ENCODE measurements at regions not wholly inside any gene's neighbourhood (a gene's known extent, or its start where the extent isn't known, plus 50 kb on each side); places are given as distances from the start of the nearest gene placed in this dataset.
"Not testable (repeated sequence)": the region's sequence is repeated elsewhere in the genome, so short reads cannot be mapped to it uniquely, and the experiment has no call there.

DNA sequence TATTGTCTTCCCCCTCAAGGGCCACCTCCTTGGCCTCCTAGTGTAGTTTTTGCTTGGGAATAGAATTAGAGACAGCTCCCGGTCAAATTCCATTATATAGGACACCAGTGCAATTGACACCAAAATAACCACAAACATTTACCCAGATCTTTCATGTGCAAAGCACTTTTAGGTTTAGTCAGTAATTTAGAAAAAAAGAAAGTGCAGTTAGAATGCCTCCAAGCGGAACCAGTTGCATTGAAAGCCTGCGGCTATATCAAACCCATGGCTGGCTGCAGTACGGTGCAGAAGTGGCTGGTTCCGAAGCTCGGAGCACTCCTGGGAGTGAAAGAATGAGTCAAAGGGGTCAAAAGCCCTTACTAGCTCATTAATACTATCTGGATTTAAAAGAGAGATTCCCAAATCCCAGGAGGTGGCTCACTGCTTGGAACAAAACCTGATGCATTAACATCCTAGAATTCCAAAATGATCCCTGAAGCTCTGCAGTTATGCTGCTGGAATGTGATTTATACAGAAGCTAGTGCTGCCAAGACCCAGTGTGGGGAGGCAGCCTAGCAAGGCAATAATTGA is 432.2 kb upstream of the KLHL29 start:
- Histone ChIP-seq H3K27me3 (ENCODE audit: low read length) (no peaks in the 10 kb centered on the region), H3K36me3 (ENCODE audit: insufficient read depth, low read length) (no peaks in the 10 kb centered on the region), H3K9me3 (ENCODE audit: low read length) (no peaks in the 10 kb centered on the region)

DNA sequence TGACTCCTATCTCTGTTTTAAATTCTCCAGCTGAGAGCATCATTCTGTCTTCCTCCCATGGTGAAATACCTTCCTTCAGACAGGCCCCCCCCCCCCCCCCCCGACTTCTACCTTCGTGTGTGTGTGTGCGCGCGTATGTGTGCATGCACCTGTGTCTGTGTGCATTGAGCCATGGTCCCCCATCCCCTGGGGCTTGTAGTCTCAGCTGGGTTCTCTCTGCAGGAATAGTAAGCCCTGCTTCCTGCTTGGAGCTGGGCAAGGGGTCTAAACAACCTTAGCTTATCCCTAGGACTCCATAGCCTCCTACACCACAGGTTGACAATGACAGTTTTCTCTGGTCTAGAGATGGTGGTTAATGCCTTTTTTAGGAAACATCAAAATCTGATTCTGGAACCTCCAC is 427.5 kb upstream of the KLHL29 start:
- Histone ChIP-seq H3K9ac (ENCODE audit: low read length) (peak overlapping the region; percentile 30; the same call in 1 of the 2 replicates), H3K9me3 (ENCODE audit: low read length) (no peaks in the 10 kb centered on the region), H3K79me2 (ENCODE audit: low read length) (no peaks in the 10 kb centered on the region), H3K4me3 (ENCODE audit: low read length) (peak overlapping the region; percentile 40), H3K27me3 (ENCODE audit: low read length) (no peaks in the 10 kb centered on the region), H2AFZ (ENCODE audit: low read length) (no peak overlapping the region), H3K36me3 (ENCODE audit: insufficient read depth, low read length) (no peaks in the 10 kb centered on the region), H3K9me2 (replicated peaks; ENCODE audit: insufficient read depth, low read length) (no peaks in the 10 kb centered on the region), H3K27ac (ENCODE audit: low read length) (peak overlapping the region; percentile 83), H3K4me2 (ENCODE audit: low read depth, low read length, poor library complexity, severe bottlenecking) (peak overlapping the region; percentile 60), H4K20me1 (ENCODE audit: insufficient read depth, low read depth, low read length) (no peaks in the 10 kb centered on the region), H3K4me1 (ENCODE audit: low read length) (peaks cover 61% of the 10 kb centered on the region)
- peak; percentile 77 for DNase-seq

More for the DNA sequence above, 432.2 kb upstream of the KLHL29 start:
- Histone ChIP-seq H3K9ac (ENCODE audit: low read length) (no peak overlapping the region), H3K27ac (ENCODE audit: low read length) (no peak overlapping the region), H3K4me1 (ENCODE audit: low read length) (peaks cover 25% of the 10 kb centered on the region), H2AFZ (ENCODE audit: low read length) (no peak overlapping the region), H3K4me2 (ENCODE audit: low read depth, low read length, poor library complexity, severe bottlenecking) (no peak overlapping the region), H3K9me2 (replicated peaks; ENCODE audit: insufficient read depth, low read length) (no peaks in the 10 kb centered on the region), H3K4me3 (ENCODE audit: low read length) (no peak overlapping the region), H4K20me1 (ENCODE audit: insufficient read depth, low read depth, low read length) (no peaks in the 10 kb centered on the region), H3K79me2 (ENCODE audit: low read length) (no peaks in the 10 kb centered on the region)
- no peak for DNase-seq

DNA sequence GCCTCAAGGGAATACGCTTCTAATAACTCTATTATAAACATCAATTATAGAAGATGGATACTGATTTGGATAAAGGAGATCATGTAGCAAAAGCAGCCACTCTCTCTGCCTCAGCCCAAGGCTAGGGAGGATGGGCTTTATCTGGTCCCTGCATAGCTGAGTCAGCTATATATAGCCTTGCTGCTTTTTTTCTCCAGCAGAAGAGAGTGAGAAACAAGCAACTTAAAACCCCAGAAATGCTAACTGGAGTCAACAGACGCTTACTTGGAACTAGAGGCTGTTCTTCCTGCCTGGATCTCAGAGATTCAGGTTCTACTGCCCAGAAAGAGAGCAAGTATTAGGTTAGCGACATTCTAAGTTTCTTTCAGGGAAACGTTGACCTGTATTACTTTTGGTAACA is 426.7 kb upstream of the KLHL29 start:
- no peaks in the 10 kb centered on the region for H3K9me2 ChIP-seq (replicated peaks; ENCODE audit: insufficient read depth, low read length)
- H4K20me1 ChIP-seq (ENCODE audit: insufficient read depth, low read depth, low read length): no peaks in the 10 kb centered on the region
- DNase-seq: peak; percentile 82
- H3K9me3 ChIP-seq (ENCODE audit: low read length): no peaks in the 10 kb centered on the region
- no peaks in the 10 kb centered on the region for H3K27me3 ChIP-seq (ENCODE audit: low read length)
- peak overlapping the region; percentile 83 for H3K27ac ChIP-seq (ENCODE audit: low read length)
- H3K4me3 ChIP-seq (ENCODE audit: low read length): peak overlapping the region; percentile 40
- H3K79me2 ChIP-seq (ENCODE audit: low read length): no peaks in the 10 kb centered on the region
- H2AFZ ChIP-seq (ENCODE audit: low read length): no peak overlapping the region; the same call in 1 of the 2 replicates
- peak overlapping the region; percentile 60 for H3K4me2 ChIP-seq (ENCODE audit: low read depth, low read length, poor library complexity, severe bottlenecking)
- H3K36me3 ChIP-seq (ENCODE audit: insufficient read depth, low read length): no peaks in the 10 kb centered on the region
- peak overlapping the region; percentile 22 for H3K9ac ChIP-seq (ENCODE audit: low read length)
- peaks cover 70% of the 10 kb centered on the region for H3K4me1 ChIP-seq (ENCODE audit: low read length)

DNA sequence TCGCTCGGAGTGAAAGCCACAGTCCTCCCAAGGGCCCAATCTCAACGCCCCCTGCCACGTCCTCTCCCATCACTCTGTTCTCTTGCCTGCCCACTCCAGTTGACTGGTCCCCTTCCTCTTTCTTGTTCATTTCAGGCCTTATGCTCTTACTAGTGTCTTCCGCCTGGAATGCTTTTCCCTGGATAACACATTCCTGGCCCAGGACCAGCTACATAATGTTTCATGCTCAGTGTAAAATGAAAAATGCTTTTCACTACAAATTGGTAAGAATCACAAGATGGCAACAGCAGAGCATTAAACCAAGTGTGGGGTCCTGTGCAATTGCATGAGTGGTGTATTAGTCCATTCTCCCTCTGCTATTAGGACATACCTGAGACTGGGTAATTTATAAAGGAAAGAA is 417.2 kb upstream of the KLHL29 start:
- Histone ChIP-seq H3K27ac (ENCODE audit: low read length) (no peak overlapping the region), H3K9ac (ENCODE audit: low read length) (no peak overlapping the region), H4K20me1 (ENCODE audit: insufficient read depth, low read depth, low read length) (no peaks in the 10 kb centered on the region), H3K4me3 (ENCODE audit: low read length) (no peak overlapping the region), H3K4me2 (ENCODE audit: low read depth, low read length, poor library complexity, severe bottlenecking) (no peak overlapping the region), H3K9me3 (ENCODE audit: low read length) (no peaks in the 10 kb centered on the region), H3K79me2 (ENCODE audit: low read length) (no peaks in the 10 kb centered on the region), H3K9me2 (replicated peaks; ENCODE audit: insufficient read depth, low read length) (no peaks in the 10 kb centered on the region), H3K27me3 (ENCODE audit: low read length) (no peaks in the 10 kb centered on the region), H3K4me1 (ENCODE audit: low read length) (peaks cover 15% of the 10 kb centered on the region), H3K36me3 (ENCODE audit: insufficient read depth, low read length) (no peaks in the 10 kb centered on the region), H2AFZ (ENCODE audit: low read length) (no peak overlapping the region)
- DNase-seq: peak; percentile 37

DNA sequence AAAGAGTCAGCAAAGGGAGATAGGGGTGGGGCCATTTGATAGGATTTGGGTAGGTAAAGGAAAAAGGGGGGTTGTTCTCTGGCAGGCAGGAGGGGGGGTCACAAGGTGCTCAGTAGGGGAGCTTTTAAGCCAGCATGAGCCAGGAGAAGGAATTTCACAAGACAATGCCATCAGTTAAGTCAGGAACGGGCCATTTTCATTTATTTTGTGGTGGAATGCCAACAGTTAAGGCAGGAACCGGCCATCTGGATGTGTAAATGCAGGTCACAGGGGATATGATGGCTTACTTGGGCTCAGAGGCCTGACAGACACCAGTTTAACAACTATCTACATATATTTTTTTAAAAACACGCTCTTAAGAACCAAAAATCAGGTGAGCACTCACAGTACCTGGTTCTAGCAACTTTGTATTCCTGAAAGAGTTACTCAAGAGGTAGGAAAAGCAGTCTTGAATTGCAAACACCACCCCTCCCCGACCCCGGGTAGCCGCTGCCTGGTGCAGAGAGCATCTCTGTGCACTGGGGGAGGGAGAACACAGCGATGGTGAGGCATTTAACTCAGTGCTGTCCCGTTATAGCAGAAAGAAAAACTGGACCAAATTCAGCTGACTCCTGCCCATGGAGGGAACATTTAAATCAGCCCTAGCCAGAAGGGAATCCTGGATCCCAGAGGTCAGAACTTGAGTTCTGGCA is 414.5 kb upstream of the KLHL29 start:
- Histone ChIP-seq H3K27ac (ENCODE audit: low read length) (no peak overlapping the region), H2AFZ (ENCODE audit: low read length) (peak overlapping the region; percentile 36; the same call in 1 of the 2 replicates), H3K9me2 (replicated peaks; ENCODE audit: insufficient read depth, low read length) (no peaks in the 10 kb centered on the region), H3K79me2 (ENCODE audit: low read length) (no peaks in the 10 kb centered on the region), H3K27me3 (ENCODE audit: low read length) (no peaks in the 10 kb centered on the region), H3K4me3 (ENCODE audit: low read length) (no peak overlapping the region), H3K9me3 (ENCODE audit: low read length) (no peaks in the 10 kb centered on the region), H3K4me2 (ENCODE audit: low read depth, low read length, poor library complexity, severe bottlenecking) (no peak overlapping the region), H3K9ac (ENCODE audit: low read length) (no peak overlapping the region), H3K36me3 (ENCODE audit: insufficient read depth, low read length) (no peaks in the 10 kb centered on the region), H4K20me1 (ENCODE audit: insufficient read depth, low read depth, low read length) (no peaks in the 10 kb centered on the region), H3K4me1 (ENCODE audit: low read length) (peaks cover 5% of the 10 kb centered on the region; the same call in 1 of the 2 replicates)
- peak; percentile 38 for DNase-seq

DNA sequence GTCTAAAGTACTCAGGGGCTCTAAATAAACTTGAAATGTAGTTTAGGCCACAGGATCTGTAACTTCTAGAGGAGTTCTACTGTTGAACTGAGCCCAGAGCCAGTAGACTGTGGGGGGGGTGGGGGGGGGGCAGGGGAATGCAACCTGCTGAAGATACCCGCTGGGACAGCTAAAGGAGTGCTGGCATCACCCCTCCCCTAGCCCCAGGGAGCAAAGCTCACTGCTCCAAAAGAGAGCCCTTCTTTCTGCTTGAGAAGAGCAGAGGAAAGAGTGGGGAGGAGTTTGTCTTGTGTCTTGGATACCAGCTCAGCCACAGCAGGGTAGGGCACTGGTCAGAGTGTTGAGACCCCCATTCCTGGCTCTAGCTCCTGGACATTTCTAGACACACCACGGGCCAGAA is 414.0 kb upstream of the KLHL29 start:
- Histone ChIP-seq H3K9ac (ENCODE audit: low read length) (no peak overlapping the region), H3K4me1 (ENCODE audit: low read length) (peaks cover 5% of the 10 kb centered on the region; the same call in 1 of the 2 replicates), H4K20me1 (ENCODE audit: insufficient read depth, low read depth, low read length) (no peaks in the 10 kb centered on the region), H3K9me2 (replicated peaks; ENCODE audit: insufficient read depth, low read length) (no peaks in the 10 kb centered on the region), H3K27me3 (ENCODE audit: low read length) (no peaks in the 10 kb centered on the region), H3K36me3 (ENCODE audit: insufficient read depth, low read length) (no peaks in the 10 kb centered on the region), H3K79me2 (ENCODE audit: low read length) (no peaks in the 10 kb centered on the region), H3K27ac (ENCODE audit: low read length) (no peak overlapping the region), H3K9me3 (ENCODE audit: low read length) (no peaks in the 10 kb centered on the region), H3K4me2 (ENCODE audit: low read depth, low read length, poor library complexity, severe bottlenecking) (no peak overlapping the region), H2AFZ (ENCODE audit: low read length) (no peak overlapping the region), H3K4me3 (ENCODE audit: low read length) (no peak overlapping the region)
- no peak for DNase-seq

DNA sequence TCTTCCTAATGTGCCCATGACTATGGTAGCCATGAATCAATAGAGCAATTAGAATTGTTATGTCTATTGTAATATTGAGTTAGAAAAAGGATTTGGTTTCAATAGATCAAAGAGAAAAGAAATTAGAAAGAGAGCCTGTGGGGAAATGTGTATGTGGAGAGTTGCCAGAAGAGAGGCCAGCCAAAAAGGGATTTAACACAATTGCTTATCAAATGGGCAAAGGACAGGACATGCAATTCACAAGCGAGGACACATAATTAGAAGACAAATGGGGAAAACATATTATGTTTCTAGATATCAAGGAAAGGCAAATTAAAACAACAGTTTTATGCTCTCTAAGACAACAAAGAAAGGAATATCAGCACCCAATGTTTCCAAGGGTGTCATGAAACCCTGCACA is 403.2 kb upstream of the KLHL29 start:
- Histone ChIP-seq H2AFZ (ENCODE audit: low read length) (no peak overlapping the region), H3K4me2 (ENCODE audit: low read depth, low read length, poor library complexity, severe bottlenecking) (no peak overlapping the region), H3K9me3 (ENCODE audit: low read length) (no peaks in the 10 kb centered on the region), H3K9me2 (replicated peaks; ENCODE audit: insufficient read depth, low read length) (no peaks in the 10 kb centered on the region), H3K79me2 (ENCODE audit: low read length) (no peaks in the 10 kb centered on the region), H3K36me3 (ENCODE audit: insufficient read depth, low read length) (no peaks in the 10 kb centered on the region), H3K27ac (ENCODE audit: low read length) (no peak overlapping the region), H3K4me1 (ENCODE audit: low read length) (peaks cover 6% of the 10 kb centered on the region), H3K9ac (ENCODE audit: low read length) (no peak overlapping the region), H3K27me3 (ENCODE audit: low read length) (no peaks in the 10 kb centered on the region; the same call in 1 of the 2 replicates), H3K4me3 (ENCODE audit: low read length) (no peak overlapping the region), H4K20me1 (ENCODE audit: insufficient read depth, low read depth, low read length) (no peaks in the 10 kb centered on the region)
- DNase-seq: no peak

DNA sequence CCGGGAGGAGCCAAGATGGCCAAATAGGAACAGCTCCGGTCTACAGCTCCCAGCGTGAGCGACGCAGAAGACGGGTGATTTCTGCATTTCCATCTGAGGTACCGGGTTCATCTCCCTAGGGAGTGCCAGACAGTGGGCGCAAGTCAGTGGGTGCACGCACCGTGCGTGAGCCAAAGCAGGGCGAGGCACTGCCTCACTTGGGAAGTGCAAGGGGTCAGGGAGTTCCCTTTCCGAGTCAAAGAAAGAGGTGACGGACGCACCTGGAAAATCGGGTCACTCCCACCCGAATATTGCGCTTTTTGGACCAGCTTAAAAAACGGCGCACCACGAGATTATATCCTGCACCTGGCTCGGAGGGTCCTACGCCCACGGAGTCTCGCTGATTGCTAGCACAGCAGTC is 400.8 kb upstream of the KLHL29 start:
- H3K27me3 ChIP-seq (ENCODE audit: low read length); H3K79me2 ChIP-seq (ENCODE audit: low read length); H3K9ac ChIP-seq (ENCODE audit: low read length); H3K9me2 ChIP-seq (replicated peaks; ENCODE audit: insufficient read depth, low read length); H3K4me2 ChIP-seq (ENCODE audit: low read depth, low read length, poor library complexity, severe bottlenecking); H3K9me3 ChIP-seq (ENCODE audit: low read length); H4K20me1 ChIP-seq (ENCODE audit: insufficient read depth, low read depth, low read length); H3K4me3 ChIP-seq (ENCODE audit: low read length); H3K4me1 ChIP-seq (ENCODE audit: low read length); H2AFZ ChIP-seq (ENCODE audit: low read length); H3K36me3 ChIP-seq (ENCODE audit: insufficient read depth, low read length); H3K27ac ChIP-seq (ENCODE audit: low read length); DNase-seq: not testable (repeated sequence)

Data from Karpas-422 (cell line).